Activated naive CD8-positive, alpha-beta T cell treated with anti-CD3 and anti-CD28 coated beads, Interleukin-2, amount 50 U/mL, for 24 hours (primary cell): ENCODE measurements at regions not wholly inside any gene's neighbourhood (a gene's known extent, or its start where the extent isn't known, plus 50 kb on each side); places are given as distances from the start of the nearest gene placed in this dataset.
"Not testable (repeated sequence)": the region's sequence is repeated elsewhere in the genome, so short reads cannot be mapped to it uniquely, and the experiment has no call there.

Experiments
- ATAC-seq: fragments of 150-1000 bp; cut with Tn5 transposase; one replicate; pipeline ENCODE4 v1.10.0; 2021
- DNase-seq: peaks from one replicate; pipeline ENCODE4 v3.0.0; 2021
- H3K27ac Mint-ChIP-seq: one replicate; pipeline ENCODE4 v1.8.0; 2021; ENCODE audit warnings: mild to moderate bottlenecking, mixed read lengths
- H3K27me3 Mint-ChIP-seq: one replicate; pipeline ENCODE4 v1.8.0; 2021; ENCODE audit warnings: mixed read lengths
- H3K36me3 Mint-ChIP-seq: one replicate; pipeline ENCODE4 v1.8.0; 2021; ENCODE audit warnings: low read depth, mixed read lengths
- H3K4me1 Mint-ChIP-seq: one replicate; pipeline ENCODE4 v1.8.0; 2021; ENCODE audit warnings: mixed read lengths
- H3K4me3 Mint-ChIP-seq: one replicate; pipeline ENCODE4 v1.8.0; 2021; ENCODE audit warnings: mild to moderate bottlenecking, moderate library complexity, mixed read lengths
- H3K9me3 Mint-ChIP-seq: one replicate; pipeline ENCODE4 v1.8.0; 2021; ENCODE audit warnings: mixed read lengths

DNA sequence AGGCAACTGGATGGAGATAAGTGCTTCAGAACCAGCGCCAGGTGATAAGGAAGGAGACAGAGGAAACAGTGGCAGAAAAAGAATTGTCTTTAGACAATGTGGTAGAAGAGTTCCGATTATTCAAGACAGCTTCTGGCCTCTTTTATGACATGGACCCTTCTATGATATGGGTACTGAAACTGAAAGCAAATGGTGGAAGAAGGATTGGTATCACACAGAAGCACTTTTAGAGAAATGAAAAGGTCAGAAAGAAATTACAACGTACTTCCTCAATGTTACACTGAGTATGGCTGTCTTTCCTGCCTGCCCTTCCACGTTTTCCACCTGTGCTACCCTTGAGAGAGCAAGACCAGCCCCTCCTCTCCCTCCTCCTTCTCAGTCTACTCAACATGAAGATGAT, 959.3 kb downstream of the DNAH5 start:
- Mint-ChIP-seq H3K9me3 (peaks cover 15% of the 10 kb centered on the region), H3K27ac (no peak overlapping the region), H3K36me3 (no peaks in the 10 kb centered on the region), H3K4me1 (no peaks in the 10 kb centered on the region), H3K4me3 (no peak overlapping the region), H3K27me3 (no peaks in the 10 kb centered on the region)
- no peak for ATAC-seq
- no peak for DNase-seq

DNA sequence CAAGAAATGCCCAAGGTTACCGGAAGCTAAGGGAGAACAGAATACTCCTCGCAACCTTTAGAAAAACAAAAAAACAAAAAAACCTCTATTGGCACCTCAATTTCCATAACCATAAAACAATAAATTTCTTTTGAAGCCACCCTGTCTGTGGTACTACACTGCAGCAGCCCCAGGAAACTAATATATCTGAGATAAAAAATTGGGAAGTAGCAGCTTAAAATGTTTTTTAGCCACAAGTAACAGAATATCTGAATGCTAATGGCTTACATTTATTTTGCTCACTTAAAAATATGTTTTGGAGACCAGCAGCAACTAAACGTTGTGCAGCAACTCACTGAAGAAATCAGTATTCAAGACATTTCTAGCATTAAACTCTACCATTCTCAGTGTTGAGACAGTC, 969.6 kb downstream of the DNAH5 start:
- Mint-ChIP-seq H3K36me3 (no peaks in the 10 kb centered on the region), H3K27ac (no peak overlapping the region), H3K9me3 (peaks cover 3% of the 10 kb centered on the region), H3K4me3 (no peak overlapping the region), H3K4me1 (no peaks in the 10 kb centered on the region), H3K27me3 (no peaks in the 10 kb centered on the region)
- ATAC-seq (no peak), DNase-seq (no peak)

DNA sequence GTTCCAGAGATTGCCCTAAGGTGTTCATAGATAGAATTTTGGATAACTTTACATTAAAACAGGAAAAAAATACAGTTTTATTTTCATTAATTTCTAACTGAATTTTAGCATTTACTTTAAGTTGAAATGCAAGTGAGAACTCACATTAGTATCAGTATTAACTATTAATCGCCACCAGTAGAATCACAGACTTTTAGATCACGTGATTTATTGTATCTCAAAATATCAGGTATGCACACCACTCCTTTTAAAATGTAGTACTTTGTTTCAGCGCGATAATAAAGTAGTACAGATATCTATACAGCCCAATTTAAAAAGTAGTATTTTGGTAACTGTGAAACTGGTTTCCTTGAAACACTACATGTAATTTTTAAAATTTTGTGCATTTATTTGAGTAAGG, 978.7 kb downstream of the DNAH5 start:
- DNase-seq (no peak), ATAC-seq (no peak)
- Mint-ChIP-seq H3K36me3 (no peaks in the 10 kb centered on the region), H3K9me3 (peaks cover 21% of the 10 kb centered on the region), H3K27ac (no peak overlapping the region), H3K4me3 (no peak overlapping the region), H3K27me3 (no peaks in the 10 kb centered on the region), H3K4me1 (no peaks in the 10 kb centered on the region)

DNA sequence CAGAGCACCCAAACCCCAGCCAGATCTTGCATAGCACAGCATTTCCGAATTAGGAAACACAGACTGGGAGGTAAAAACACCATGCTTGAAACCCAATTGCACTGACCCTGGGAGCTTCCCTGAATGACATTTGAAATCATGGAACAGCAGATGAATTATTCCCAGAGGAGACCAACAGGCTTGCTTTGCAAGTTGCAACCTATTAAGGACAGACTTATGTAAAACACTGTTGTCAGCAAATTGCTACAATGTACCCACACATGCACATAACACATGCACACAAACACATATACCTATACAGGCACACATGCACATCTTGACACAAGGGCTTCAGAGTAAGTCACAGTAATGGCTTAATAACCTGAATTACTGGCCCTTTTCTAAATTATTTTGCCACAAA, 984.8 kb downstream of the DNAH5 start:
- DNase-seq (no peak), ATAC-seq (no peak)
- no peaks in the 10 kb centered on the region for H3K4me1 Mint-ChIP-seq
- H3K27me3 Mint-ChIP-seq: no peaks in the 10 kb centered on the region
- no peaks in the 10 kb centered on the region for H3K9me3 Mint-ChIP-seq
- H3K4me3 Mint-ChIP-seq: no peak overlapping the region
- no peaks in the 10 kb centered on the region for H3K36me3 Mint-ChIP-seq
- no peak overlapping the region for H3K27ac Mint-ChIP-seq

DNA sequence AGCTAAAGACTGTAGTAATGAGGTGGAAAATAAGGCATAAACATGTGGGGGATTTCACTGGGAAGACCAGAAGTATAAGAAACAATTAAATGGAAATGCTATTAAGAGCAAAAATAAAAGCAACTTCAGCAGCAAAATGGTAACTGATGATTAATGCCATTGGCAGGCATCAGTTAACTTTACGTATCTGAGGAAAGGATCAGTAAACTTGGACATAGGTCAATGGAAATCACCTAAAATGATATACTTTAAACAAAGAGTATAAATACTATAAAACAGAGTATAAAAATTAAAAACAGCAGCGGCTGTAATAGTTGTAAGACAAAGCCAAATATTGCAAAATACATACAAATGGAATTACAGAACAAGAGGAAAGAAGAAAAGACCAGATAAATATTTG, 992.1 kb downstream of the DNAH5 start:
- DNase-seq: no peak
- Mint-ChIP-seq H3K27ac (no peak overlapping the region), H3K9me3 (peaks cover 12% of the 10 kb centered on the region), H3K4me3 (no peak overlapping the region), H3K27me3 (no peaks in the 10 kb centered on the region), H3K4me1 (no peaks in the 10 kb centered on the region), H3K36me3 (no peaks in the 10 kb centered on the region)
- no peak for ATAC-seq

DNA sequence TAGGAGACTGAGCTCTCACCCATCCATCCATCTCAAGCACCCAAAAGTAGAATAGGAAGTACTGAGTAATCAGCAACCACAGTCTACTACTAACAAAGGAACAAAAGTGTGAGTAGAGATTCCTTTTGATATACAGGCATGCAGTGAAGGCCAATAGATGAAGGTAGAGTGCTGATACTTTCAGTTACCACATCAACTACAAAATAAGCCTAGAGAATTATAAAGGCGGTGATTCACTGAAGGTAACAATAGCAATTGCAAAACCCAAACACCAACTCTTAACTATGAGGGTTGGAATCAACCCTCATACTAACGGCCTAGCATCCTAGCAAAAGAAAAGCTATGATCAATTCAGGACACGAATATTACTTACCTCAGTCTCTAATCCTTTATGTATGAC, 992.6 kb downstream of the DNAH5 start:
- DNase-seq (no peak), ATAC-seq (no peak)
- Mint-ChIP-seq H3K9me3 (peaks cover 15% of the 10 kb centered on the region), H3K4me3 (no peak overlapping the region), H3K36me3 (no peaks in the 10 kb centered on the region), H3K4me1 (no peaks in the 10 kb centered on the region), H3K27me3 (no peaks in the 10 kb centered on the region), H3K27ac (no peak overlapping the region)

DNA sequence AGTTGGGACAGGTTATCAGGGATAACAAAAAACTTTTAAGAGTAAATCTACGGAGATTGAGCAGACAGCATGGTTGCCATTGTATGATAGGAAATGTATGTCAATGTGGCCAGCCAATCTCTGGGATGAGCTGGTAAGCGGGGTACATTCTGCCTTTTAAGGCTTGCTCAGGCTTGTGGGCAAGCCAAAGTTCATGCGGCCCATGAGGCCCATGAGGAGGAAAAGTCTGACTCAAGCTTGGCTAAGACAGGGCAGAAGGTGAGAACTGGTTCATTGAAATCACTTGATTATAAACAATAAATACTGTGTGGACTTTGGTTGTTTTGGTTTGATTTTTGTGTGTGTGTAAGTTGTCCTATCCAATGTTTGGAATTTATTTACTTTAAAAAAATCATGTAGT, 997.1 kb downstream of the DNAH5 start:
- H3K9me3 Mint-ChIP-seq: peaks cover 17% of the 10 kb centered on the region
- no peak overlapping the region for H3K27ac Mint-ChIP-seq
- no peak for ATAC-seq

DNA sequence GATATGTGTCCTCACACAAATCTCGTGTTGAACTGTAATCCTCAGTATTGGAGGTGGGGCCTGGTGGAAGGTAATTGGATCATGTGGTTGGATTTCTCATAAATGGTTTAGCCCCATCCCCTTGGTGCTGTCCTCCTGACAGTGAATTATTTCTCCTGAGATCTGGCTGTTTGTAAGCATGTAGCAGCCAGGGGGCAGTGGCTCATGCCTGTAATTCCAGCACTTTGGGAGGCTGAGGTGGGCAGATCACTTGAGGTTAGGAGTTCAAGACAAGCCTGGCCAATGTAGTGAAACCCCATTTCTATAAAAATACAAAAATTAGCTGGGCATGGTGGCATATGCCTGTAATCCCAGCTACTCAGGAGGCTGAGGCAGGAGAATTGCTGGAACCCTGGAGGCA, 999.0 kb downstream of the DNAH5 start:
- H3K36me3 Mint-ChIP-seq, H3K4me3 Mint-ChIP-seq, H3K27me3 Mint-ChIP-seq, ATAC-seq, H3K27ac Mint-ChIP-seq, DNase-seq, H3K4me1 Mint-ChIP-seq: not testable (repeated sequence)
- peaks cover 17% of the 10 kb centered on the region for H3K9me3 Mint-ChIP-seq

More for the DNA sequence above, 997.1 kb downstream of the DNAH5 start:
- no peaks in the 10 kb centered on the region for H3K4me1 Mint-ChIP-seq
- H3K36me3 Mint-ChIP-seq: no peaks in the 10 kb centered on the region
- DNase-seq: no peak
- H3K27me3 Mint-ChIP-seq: no peaks in the 10 kb centered on the region
- no peak overlapping the region for H3K4me3 Mint-ChIP-seq

DNA sequence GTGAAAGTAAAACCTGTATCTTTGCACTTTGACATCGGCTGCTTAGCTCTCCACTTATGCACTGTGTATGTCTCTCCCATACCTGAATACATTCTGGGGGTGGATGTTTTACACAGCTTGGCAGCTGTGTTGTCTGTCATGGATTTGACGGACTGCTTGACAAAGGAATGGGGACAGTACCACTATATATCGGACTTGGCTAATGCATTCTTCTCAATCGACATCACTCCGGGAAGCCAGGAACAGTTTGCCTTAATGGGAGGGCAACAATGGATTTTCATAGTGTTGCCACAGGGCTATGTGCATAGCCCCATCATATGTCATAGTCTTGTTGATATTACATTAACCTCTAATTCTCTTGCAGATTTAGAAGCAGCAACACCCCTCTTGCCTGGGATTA, 1008.3 kb downstream of the DNAH5 start:
- no peak overlapping the region for H3K27ac Mint-ChIP-seq
- no peaks in the 10 kb centered on the region for H3K4me1 Mint-ChIP-seq
- H3K4me3 Mint-ChIP-seq: no peak overlapping the region
- ATAC-seq (no peak), DNase-seq (no peak)
- H3K9me3 Mint-ChIP-seq: peaks cover 16% of the 10 kb centered on the region
- no peaks in the 10 kb centered on the region for H3K27me3 Mint-ChIP-seq
- H3K36me3 Mint-ChIP-seq: no peaks in the 10 kb centered on the region

DNA sequence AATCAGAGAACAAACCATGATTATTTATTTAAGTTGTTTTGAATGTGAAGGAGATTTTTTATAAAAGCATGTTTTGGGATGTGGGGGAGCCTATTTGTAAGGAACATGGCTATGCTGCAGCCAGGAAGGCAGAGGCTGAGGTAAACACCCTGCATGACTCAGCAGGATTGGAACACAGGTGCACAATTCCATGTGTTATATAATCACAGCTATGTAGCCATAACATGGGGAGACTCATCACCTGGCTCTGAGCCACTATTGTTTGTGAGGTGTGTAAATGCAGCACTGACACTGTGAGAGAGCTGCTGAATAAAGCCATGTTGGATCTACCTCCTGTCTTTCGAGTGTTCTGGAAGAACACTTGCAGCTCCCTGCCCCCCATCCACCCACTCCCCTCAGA, 1009.8 kb downstream of the DNAH5 start:
- Mint-ChIP-seq H3K27ac (no peak overlapping the region), H3K36me3 (no peaks in the 10 kb centered on the region), H3K4me1 (no peaks in the 10 kb centered on the region), H3K27me3 (no peaks in the 10 kb centered on the region), H3K4me3 (no peak overlapping the region), H3K9me3 (peaks cover 13% of the 10 kb centered on the region)
- ATAC-seq: no peak
- no peak for DNase-seq

DNA sequence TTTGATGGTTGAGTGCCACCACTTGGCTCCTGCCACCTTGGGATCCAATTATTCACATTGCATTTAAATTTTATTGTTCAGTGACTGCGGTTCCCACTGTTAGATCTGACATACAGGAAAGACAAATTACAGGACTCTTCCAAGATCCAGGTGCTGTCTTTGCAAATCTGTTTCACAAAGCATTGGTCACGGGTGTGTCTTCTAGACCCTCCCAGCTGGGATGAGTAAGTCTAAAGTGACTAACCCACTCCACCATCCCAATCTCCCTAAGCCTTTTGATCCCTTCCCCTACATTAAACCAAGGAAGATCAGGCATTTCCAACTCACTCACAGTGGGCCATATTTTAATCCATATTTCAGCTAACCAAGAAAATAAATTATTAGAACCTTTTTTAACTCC, 1016.3 kb upstream of the CTNND2 start:
- H3K4me3 Mint-ChIP-seq: no peak overlapping the region
- no peaks in the 10 kb centered on the region for H3K27me3 Mint-ChIP-seq
- ATAC-seq (no peak), DNase-seq (no peak)
- peaks cover 14% of the 10 kb centered on the region for H3K9me3 Mint-ChIP-seq
- H3K4me1 Mint-ChIP-seq: no peaks in the 10 kb centered on the region
- no peaks in the 10 kb centered on the region for H3K36me3 Mint-ChIP-seq
- H3K27ac Mint-ChIP-seq: no peak overlapping the region

DNA sequence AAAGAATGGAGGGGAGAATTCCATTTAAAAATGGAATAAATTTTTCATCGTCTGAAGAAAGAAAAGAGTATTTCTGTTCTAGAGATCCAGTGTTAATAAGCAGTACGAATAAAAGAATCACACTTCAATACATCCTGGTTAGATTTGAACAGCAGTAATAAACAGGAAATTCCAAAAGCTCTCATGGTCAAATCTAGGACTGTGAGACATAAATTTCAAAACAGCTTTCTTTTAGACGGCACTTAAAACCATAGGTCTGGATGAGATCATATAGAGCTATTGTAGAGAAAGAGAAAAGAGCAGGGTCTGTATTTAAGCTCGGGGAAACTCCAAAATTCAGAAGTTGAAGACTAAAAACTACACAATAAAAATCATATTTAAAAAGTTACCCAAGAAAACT, 1006.9 kb upstream of the CTNND2 start:
- H3K4me3 Mint-ChIP-seq: no peak overlapping the region
- H3K27me3 Mint-ChIP-seq: no peaks in the 10 kb centered on the region
- H3K4me1 Mint-ChIP-seq: no peaks in the 10 kb centered on the region
- peaks cover 10% of the 10 kb centered on the region for H3K9me3 Mint-ChIP-seq
- ATAC-seq: no peak
- no peak for DNase-seq
- no peaks in the 10 kb centered on the region for H3K36me3 Mint-ChIP-seq
- H3K27ac Mint-ChIP-seq: no peak overlapping the region

DNA sequence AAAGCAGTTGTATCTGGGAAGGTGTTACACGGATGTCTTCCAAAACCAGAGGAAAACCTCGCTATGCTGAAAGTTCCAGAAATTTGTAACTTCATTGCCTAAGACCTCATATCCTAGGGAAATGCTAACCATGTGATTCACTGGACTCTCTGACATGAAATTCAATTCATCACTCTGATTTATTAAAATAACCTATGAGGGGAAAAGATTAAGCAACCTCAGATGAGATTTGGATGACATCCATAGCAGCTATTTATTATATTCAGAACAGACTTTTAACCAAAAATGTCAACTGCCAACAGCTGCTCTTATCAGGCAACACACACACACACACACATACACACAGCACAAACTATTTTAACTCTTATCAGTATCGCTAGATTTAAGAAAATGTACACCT, 1006.4 kb upstream of the CTNND2 start:
- no peaks in the 10 kb centered on the region for H3K27me3 Mint-ChIP-seq
- H3K36me3 Mint-ChIP-seq: no peaks in the 10 kb centered on the region
- ATAC-seq (no peak), DNase-seq (no peak)
- H3K4me1 Mint-ChIP-seq: no peaks in the 10 kb centered on the region
- H3K9me3 Mint-ChIP-seq: peaks cover 10% of the 10 kb centered on the region
- H3K4me3 Mint-ChIP-seq: no peak overlapping the region
- H3K27ac Mint-ChIP-seq: no peak overlapping the region

DNA sequence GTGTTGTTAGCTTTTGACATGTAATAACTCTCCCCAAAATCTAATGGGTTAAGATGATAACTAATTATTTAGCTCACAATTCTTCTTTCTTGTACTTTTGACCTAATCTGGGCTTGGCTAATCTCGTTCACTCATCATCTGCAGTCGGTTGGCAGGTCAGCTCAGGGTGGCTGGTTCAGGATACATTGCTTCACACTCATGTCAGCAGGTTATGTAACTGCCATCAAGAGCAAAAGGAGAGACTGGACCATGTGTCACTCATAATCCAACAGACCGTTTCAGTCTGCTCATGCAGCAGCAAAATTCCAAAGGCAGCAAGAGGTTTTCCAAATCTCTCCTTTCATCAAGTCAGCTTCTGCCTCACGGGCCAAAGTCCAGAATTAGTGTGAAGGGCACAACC, 998.4 kb upstream of the CTNND2 start:
- Mint-ChIP-seq H3K4me3 (no peak overlapping the region), H3K9me3 (peaks cover 17% of the 10 kb centered on the region), H3K36me3 (no peaks in the 10 kb centered on the region), H3K27ac (no peak overlapping the region), H3K4me1 (no peaks in the 10 kb centered on the region), H3K27me3 (no peaks in the 10 kb centered on the region)
- no peak for DNase-seq
- no peak for ATAC-seq

DNA sequence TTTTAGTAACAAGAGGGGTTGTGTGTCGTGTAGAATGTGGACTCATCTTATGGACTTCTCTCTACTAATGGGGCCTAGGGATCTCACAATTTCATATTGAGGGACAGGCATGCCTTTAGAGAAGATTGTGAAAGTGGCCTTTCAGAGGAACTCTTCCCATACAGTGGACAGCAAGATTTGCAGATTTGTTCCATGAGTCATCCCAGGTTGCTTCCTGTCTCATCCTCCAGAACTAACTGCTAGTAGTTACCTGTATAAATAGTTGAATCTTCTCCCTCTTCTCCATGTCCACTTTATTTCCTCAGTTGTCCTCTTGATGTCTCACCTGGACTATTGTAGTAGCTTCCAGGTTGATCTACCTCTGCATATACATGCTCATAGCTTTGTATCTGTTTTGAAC, 997.5 kb upstream of the CTNND2 start:
- no peaks in the 10 kb centered on the region for H3K27me3 Mint-ChIP-seq
- no peak overlapping the region for H3K27ac Mint-ChIP-seq
- H3K36me3 Mint-ChIP-seq: no peaks in the 10 kb centered on the region
- DNase-seq (no peak), ATAC-seq (no peak)
- no peaks in the 10 kb centered on the region for H3K4me1 Mint-ChIP-seq
- H3K4me3 Mint-ChIP-seq: no peak overlapping the region
- peaks cover 19% of the 10 kb centered on the region for H3K9me3 Mint-ChIP-seq

DNA sequence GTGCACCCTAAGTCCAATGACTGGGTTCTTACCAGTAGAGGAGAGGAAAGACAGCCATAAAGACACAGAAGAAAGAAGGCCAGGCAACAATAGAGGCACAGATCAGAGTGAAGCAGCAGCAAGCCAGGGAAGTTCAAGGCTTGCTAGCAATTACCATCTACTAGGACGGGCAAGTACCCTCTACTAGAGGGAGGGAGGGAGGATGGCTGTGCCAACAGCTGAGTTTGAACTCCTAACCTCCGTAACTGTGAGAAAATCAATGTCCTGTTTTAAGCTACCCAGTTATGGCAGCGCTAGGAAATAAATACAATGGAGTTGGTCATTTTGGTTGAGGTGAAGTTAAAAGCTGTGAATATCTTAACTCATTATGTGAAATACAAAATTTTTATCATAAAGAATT, 991.8 kb upstream of the CTNND2 start:
- ATAC-seq (no peak), DNase-seq (no peak)
- no peaks in the 10 kb centered on the region for H3K36me3 Mint-ChIP-seq
- no peak overlapping the region for H3K27ac Mint-ChIP-seq
- H3K4me3 Mint-ChIP-seq: no peak overlapping the region
- no peaks in the 10 kb centered on the region for H3K4me1 Mint-ChIP-seq
- peaks cover 22% of the 10 kb centered on the region for H3K9me3 Mint-ChIP-seq
- H3K27me3 Mint-ChIP-seq: no peaks in the 10 kb centered on the region
